ENCODE measurements at regions not wholly inside any gene's neighbourhood (a gene's known extent, or its start where the extent isn't known, plus 50 kb on each side); places are given as distances from the start of the nearest gene placed in this dataset.

DNA sequence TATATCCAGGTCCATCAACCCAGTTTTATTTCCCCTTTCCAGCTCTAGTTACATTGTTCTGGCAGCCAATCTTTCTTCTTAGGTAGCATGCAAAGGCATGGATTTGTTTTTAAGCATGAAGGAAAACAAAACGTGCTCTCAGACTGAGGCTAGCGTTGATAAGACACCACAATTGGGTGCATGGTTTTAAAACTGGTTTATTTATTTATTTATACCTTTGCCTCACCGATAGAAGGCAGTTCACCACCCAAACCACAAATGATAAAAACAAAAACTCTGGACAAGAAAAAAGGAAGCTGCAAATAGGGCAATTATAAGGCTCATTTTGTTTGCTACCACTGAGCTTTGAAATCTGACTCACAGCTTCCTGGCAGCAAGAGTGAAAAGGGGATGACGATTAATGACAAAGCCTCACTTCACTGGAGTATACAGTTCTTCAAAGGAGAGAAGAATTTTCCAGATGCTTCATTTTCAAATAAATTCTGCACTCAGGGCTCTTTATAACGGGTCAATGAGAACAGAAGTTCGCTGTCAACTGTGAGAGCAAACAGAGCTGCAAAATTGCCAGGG, 278.4 kb upstream of the IRX5 start:
- TF ChIP-seq, protein P1, sequence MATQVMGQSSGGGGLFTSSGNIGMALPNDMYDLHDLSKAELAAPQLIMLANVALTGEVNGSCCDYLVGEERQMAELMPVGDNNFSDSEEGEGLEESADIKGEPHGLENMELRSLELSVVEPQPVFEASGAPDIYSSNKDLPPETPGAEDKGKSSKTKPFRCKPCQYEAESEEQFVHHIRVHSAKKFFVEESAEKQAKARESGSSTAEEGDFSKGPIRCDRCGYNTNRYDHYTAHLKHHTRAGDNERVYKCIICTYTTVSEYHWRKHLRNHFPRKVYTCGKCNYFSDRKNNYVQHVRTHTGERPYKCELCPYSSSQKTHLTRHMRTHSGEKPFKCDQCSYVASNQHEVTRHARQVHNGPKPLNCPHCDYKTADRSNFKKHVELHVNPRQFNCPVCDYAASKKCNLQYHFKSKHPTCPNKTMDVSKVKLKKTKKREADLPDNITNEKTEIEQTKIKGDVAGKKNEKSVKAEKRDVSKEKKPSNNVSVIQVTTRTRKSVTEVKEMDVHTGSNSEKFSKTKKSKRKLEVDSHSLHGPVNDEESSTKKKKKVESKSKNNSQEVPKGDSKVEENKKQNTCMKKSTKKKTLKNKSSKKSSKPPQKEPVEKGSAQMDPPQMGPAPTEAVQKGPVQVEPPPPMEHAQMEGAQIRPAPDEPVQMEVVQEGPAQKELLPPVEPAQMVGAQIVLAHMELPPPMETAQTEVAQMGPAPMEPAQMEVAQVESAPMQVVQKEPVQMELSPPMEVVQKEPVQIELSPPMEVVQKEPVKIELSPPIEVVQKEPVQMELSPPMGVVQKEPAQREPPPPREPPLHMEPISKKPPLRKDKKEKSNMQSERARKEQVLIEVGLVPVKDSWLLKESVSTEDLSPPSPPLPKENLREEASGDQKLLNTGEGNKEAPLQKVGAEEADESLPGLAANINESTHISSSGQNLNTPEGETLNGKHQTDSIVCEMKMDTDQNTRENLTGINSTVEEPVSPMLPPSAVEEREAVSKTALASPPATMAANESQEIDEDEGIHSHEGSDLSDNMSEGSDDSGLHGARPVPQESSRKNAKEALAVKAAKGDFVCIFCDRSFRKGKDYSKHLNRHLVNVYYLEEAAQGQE (IDR thresholded peaks at IDR 0.05; ENCODE audit: insufficient read depth in 1 of 2, low read depth in 2 of 2, low read length in 2 of 2): no peak
- TF ChIP-seq POLR2AphosphoS5 (IDR thresholded peaks at IDR 0.05; ENCODE audit: low read depth, low read length): no peak
- TF ChIP-seq SIN3A (IDR thresholded peaks at IDR 0.05; ENCODE audit: borderline replicate concordance, insufficient read depth, low read length): no peak
- TF ChIP-seq FOXP2 (optimal IDR thresholded peaks at IDR 0.05; ENCODE audit: borderline replicate concordance, extremely low read depth, extremely low read length, insufficient read depth): no peak
- no peak for TF ChIP-seq TAF1 (IDR thresholded peaks at IDR 0.05; ENCODE audit: borderline replicate concordance, insufficient read depth, low read length)

- TF ChIP-seq TAF1 (IDR thresholded peaks at IDR 0.05; ENCODE audit: borderline replicate concordance, insufficient read depth, low read length) (no peak), POLR2AphosphoS5 (IDR thresholded peaks at IDR 0.05; ENCODE audit: low read depth, low read length) (no peak), FOXP2 (optimal IDR thresholded peaks at IDR 0.05; ENCODE audit: borderline replicate concordance, extremely low read depth, extremely low read length, insufficient read depth) (no peak), SIN3A (IDR thresholded peaks at IDR 0.05; ENCODE audit: borderline replicate concordance, insufficient read depth, low read length) (no peak)
- TF ChIP-seq, protein P1 (IDR thresholded peaks at IDR 0.05; ENCODE audit: insufficient read depth in 1 of 2, low read depth in 2 of 2, low read length in 2 of 2): no peak
Measured at GRCh38 chr16:54651440-54652195, 279.0 kb upstream of the IRX5 start.

DNA sequence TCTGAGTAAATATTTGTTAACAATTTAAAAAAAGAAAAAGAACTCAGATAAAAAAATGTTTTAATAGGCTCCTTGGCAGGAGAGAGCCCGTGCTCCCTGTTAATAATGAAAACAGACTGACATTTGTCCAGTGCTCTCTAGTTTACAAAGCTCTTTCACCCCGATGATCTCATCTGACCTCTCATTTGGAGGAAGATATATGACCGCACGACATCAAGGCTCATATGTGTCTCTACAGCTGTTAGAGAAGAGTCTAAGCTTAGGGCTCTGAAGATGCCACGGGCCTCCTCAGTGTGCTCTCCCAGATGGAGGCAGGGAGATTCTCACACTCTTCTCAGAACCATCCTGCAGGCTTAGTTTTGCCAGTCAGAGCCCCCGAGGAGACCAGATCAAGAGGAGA, 280.8 kb upstream of the IRX5 start:
- no peak for TF ChIP-seq TAF1 (IDR thresholded peaks at IDR 0.05; ENCODE audit: borderline replicate concordance, insufficient read depth, low read length)
- no peak for TF ChIP-seq POLR2AphosphoS5 (IDR thresholded peaks at IDR 0.05; ENCODE audit: low read depth, low read length)
- TF ChIP-seq, protein P1 (IDR thresholded peaks at IDR 0.05; ENCODE audit: insufficient read depth in 1 of 2, low read depth in 2 of 2, low read length in 2 of 2): no peak
- no peak for TF ChIP-seq SIN3A (IDR thresholded peaks at IDR 0.05; ENCODE audit: borderline replicate concordance, insufficient read depth, low read length)
- TF ChIP-seq FOXP2 (optimal IDR thresholded peaks at IDR 0.05; ENCODE audit: borderline replicate concordance, extremely low read depth, extremely low read length, insufficient read depth): no peak

DNA sequence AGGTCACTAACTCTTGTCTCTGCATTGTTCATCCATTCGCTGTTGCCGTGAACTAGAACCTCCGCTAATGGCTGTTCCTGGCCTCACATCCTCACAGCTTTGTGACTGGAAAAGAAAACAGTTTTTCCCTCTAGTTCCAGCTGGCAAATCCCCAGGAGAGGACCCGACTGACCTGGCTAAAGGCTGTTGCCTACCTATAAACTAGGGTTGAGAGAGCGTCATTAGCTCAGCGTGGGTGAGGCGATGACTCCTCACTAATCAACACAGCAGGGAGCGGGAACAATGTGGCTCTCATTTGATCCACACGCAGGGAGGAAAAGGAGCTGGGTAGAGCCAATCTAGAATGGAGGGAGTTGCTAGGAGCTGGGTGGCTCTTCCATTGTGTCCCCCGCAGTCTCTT, 282.1 kb upstream of the IRX5 start:
- TF ChIP-seq FOXP2 (optimal IDR thresholded peaks at IDR 0.05; ENCODE audit: borderline replicate concordance, extremely low read depth, extremely low read length, insufficient read depth) (no peak), POLR2AphosphoS5 (IDR thresholded peaks at IDR 0.05; ENCODE audit: low read depth, low read length) (no peak), SIN3A (IDR thresholded peaks at IDR 0.05; ENCODE audit: borderline replicate concordance, insufficient read depth, low read length) (no peak), TAF1 (IDR thresholded peaks at IDR 0.05; ENCODE audit: borderline replicate concordance, insufficient read depth, low read length) (no peak)
- TF ChIP-seq, protein P1 (IDR thresholded peaks at IDR 0.05; ENCODE audit: insufficient read depth in 1 of 2, low read depth in 2 of 2, low read length in 2 of 2): no peak
